HL-60 (cell line): ENCODE measurements at regions not wholly inside any gene's neighbourhood (a gene's known extent, or its start where the extent isn't known, plus 50 kb on each side); places are given as distances from the start of the nearest gene placed in this dataset.

ENCODE experiments used
- CTCF ChIP-seq: IDR thresholded peaks from one replicate; pipeline ENCODE4 v1.5.1; 2011; ENCODE audit warnings: low read length, control low read depth, inconsistent platforms; ENCODE audit not compliant: insufficient read depth
- POLR2AphosphoS5 ChIP-seq: IDR thresholded peaks from 2 replicates; pipeline ENCODE4 v1.6.1; 2012; ENCODE audit warnings: low read depth
- REST ChIP-seq: IDR thresholded peaks from 2 replicates; pipeline ENCODE4 v1.6.1; 2012; ENCODE audit warnings: low read depth; ENCODE audit not compliant: insufficient replicate concordance

GRCh38 chr11:103585401-103585800 lies 451.0 kb upstream of the DDI1 start:
- TF ChIP-seq CTCF (no peak), POLR2AphosphoS5 (no peak), REST (no peak)
